HEK293 (cell line): ENCODE measurements at regions not wholly inside any gene's neighbourhood (a gene's known extent, or its start where the extent isn't known, plus 50 kb on each side); places are given as distances from the start of the nearest gene placed in this dataset.

ENCODE experiments used
- CTCF ChIA-PET: fragments of 350-600 bp; formaldehyde crosslinking; extraction: SDS; loops from one replicate; lab custom pipeline; 2021; ENCODE audit warnings: antibody characterized with exemption; lab: Yijun Ruan, JAX
- POLR2A ChIA-PET: fragments of 300-600 bp; formaldehyde crosslinking; extraction: SDS; loops from one replicate; lab custom pipeline; 2020; ENCODE audit warnings: antibody characterized with exemption, inconsistent platforms; lab: Yijun Ruan, JAX
- H3K27ac ChIP-seq: fragments of 200-500 bp; sonication (Bioruptor generic); 2 replicates; pipeline ENCODE4 v1.5.1; 2014; ENCODE audit warnings: low read depth, low read length, control low read depth, inconsistent platforms; ENCODE audit errors: extremely low read depth
- H3K36me3 ChIP-seq, 2 experiments: fragments of 200-500 bp in 1 of 2; sonication (Bioruptor generic) in 1 of 2; 1 replicate in 1 of 2; 2 replicates in 1 of 2; pipeline ENCODE4 v1.5.1; 2014 to 2017; ENCODE audit warnings: inconsistent platforms in 2 of 2, low read length in 2 of 2; ENCODE audit not compliant: control insufficient read depth in 2 of 2, insufficient read depth in 1 of 2
- H3K4me1 ChIP-seq: fragments of 200-500 bp; sonication (Bioruptor generic); 2 replicates; pipeline ENCODE4 v1.5.1; 2014; ENCODE audit warnings: mild to moderate bottlenecking, low read length, inconsistent platforms; ENCODE audit not compliant: control insufficient read depth, insufficient read depth
- H3K4me3 ChIP-seq: 2 replicates; pipeline ENCODE4 v1.5.1; 2011; ENCODE audit warnings: low read depth, mild to moderate bottlenecking, control low read depth, low read length, moderate library complexity
- H3K9me3 ChIP-seq: fragments of 200-500 bp; sonication (Bioruptor generic); 2 replicates; pipeline ENCODE4 v1.5.1; 2014; ENCODE audit warnings: low read depth, low read length, inconsistent platforms; ENCODE audit not compliant: control insufficient read depth, insufficient read depth
- GLI2 ChIP-seq: fragments of 450-650 bp; formaldehyde crosslinking; IDR thresholded peaks from 2 replicates; pipeline ENCODE4; 2017; ENCODE audit warnings: missing biosample characterization, missing genetic modification characterization, low read depth, borderline replicate concordance
- SP3 ChIP-seq: fragments of 450-650 bp; formaldehyde crosslinking; IDR thresholded peaks from 2 replicates; pipeline ENCODE4 v1.5.1; 2016; ENCODE audit warnings: missing biosample characterization, missing genetic modification characterization
- YY2 ChIP-seq: fragments of 450-650 bp; formaldehyde crosslinking; IDR thresholded peaks from 2 replicates; pipeline ENCODE4 v1.5.1; 2016; ENCODE audit warnings: missing biosample characterization, missing genetic modification characterization
- ZBTB20 ChIP-seq: fragments of 450-650 bp; formaldehyde crosslinking; IDR thresholded peaks from 2 replicates; pipeline ENCODE4 v1.5.1; 2016; ENCODE audit warnings: missing biosample characterization, missing genetic modification characterization
- ZBTB7A ChIP-seq: fragments of 450-650 bp; formaldehyde crosslinking; IDR thresholded peaks from 2 replicates; pipeline ENCODE4 v1.5.1; 2016; ENCODE audit warnings: low read depth, missing biosample characterization, missing genetic modification characterization
- ZEB2 ChIP-seq: fragments of 450-650 bp; formaldehyde crosslinking; IDR thresholded peaks from 2 replicates; pipeline ENCODE4 v1.5.1; 2016; ENCODE audit warnings: missing biosample characterization, missing genetic modification characterization
- ZFHX2 ChIP-seq: fragments of 450-650 bp; formaldehyde crosslinking; conservative IDR thresholded peaks from 2 replicates; pipeline ENCODE4 v1.5.1; 2016; ENCODE audit warnings: missing biosample characterization, missing genetic modification characterization
- ZFP37 ChIP-seq: fragments of 450-650 bp; formaldehyde crosslinking; IDR thresholded peaks from 2 replicates; pipeline ENCODE4 v1.5.1; 2016; ENCODE audit warnings: missing biosample characterization, missing genetic modification characterization
- ZNF174 ChIP-seq: fragments of 450-650 bp; formaldehyde crosslinking; IDR thresholded peaks from 2 replicates; pipeline ENCODE4 v1.5.0; 2017; ENCODE audit warnings: missing biosample characterization, mild to moderate bottlenecking, missing genetic modification characterization
- ZNF19 ChIP-seq: fragments of 450-650 bp; formaldehyde crosslinking; IDR thresholded peaks from 2 replicates; pipeline ENCODE4; 2016; ENCODE audit warnings: missing biosample characterization, missing genetic modification characterization, low read depth
- ZNF23 ChIP-seq: fragments of 450-650 bp; formaldehyde crosslinking; IDR thresholded peaks from 2 replicates; pipeline ENCODE4 v1.5.1; 2016; ENCODE audit warnings: missing biosample characterization, missing genetic modification characterization, borderline replicate concordance
- ZNF404 ChIP-seq: fragments of 450-650 bp; formaldehyde crosslinking; IDR thresholded peaks from 2 replicates; pipeline ENCODE4 v1.5.1; 2017; ENCODE audit warnings: missing biosample characterization, missing genetic modification characterization
- ZNF416 ChIP-seq: fragments of 450-650 bp; formaldehyde crosslinking; IDR thresholded peaks from 2 replicates; pipeline ENCODE4 v1.5.1; 2016; ENCODE audit warnings: missing biosample characterization, missing genetic modification characterization
- ZNF501 ChIP-seq: fragments of 450-650 bp; formaldehyde crosslinking; IDR thresholded peaks from 2 replicates; pipeline ENCODE4 v1.5.1; 2016; ENCODE audit warnings: missing biosample characterization, missing genetic modification characterization
- ZNF521 ChIP-seq: fragments of 450-650 bp; formaldehyde crosslinking; IDR thresholded peaks from 2 replicates; pipeline ENCODE4 v1.5.1; 2017; ENCODE audit warnings: missing biosample characterization, mild to moderate bottlenecking, missing genetic modification characterization
- ZNF561 ChIP-seq: fragments of 450-650 bp; IDR thresholded peaks from 2 replicates; pipeline ENCODE4 v1.5.1; 2018; ENCODE audit warnings: missing biosample characterization, missing genetic modification characterization, borderline replicate concordance
- ZNF621 ChIP-seq: fragments of 450-650 bp; formaldehyde crosslinking; IDR thresholded peaks from 2 replicates; pipeline ENCODE4 v1.5.1; 2017; ENCODE audit warnings: missing biosample characterization, missing genetic modification characterization
- ZNF623 ChIP-seq: fragments of 450-650 bp; formaldehyde crosslinking; IDR thresholded peaks from 2 replicates; pipeline ENCODE4 v1.5.1; 2016; ENCODE audit warnings: missing biosample characterization, missing genetic modification characterization
- ZNF660 ChIP-seq: fragments of 450-650 bp; IDR thresholded peaks from 2 replicates; pipeline ENCODE4 v1.5.1; 2018; ENCODE audit warnings: missing biosample characterization, mild to moderate bottlenecking, missing genetic modification characterization
- ZNF707 ChIP-seq: fragments of 450-650 bp; formaldehyde crosslinking; IDR thresholded peaks from 2 replicates; pipeline ENCODE4 v1.5.1; 2016; ENCODE audit warnings: missing biosample characterization, missing genetic modification characterization
- ZNF747 ChIP-seq: fragments of 450-650 bp; formaldehyde crosslinking; IDR thresholded peaks from 2 replicates; pipeline ENCODE4 v1.5.1; 2016; ENCODE audit warnings: missing biosample characterization, missing genetic modification characterization
- ZNF830 ChIP-seq: fragments of 450-650 bp; IDR thresholded peaks from 2 replicates; pipeline ENCODE4 v1.5.0; 2018; ENCODE audit warnings: missing biosample characterization, missing genetic modification characterization, low read depth, mild to moderate bottlenecking, moderate library complexity
- TF ChIP-seq, protein P1 (sequence below): fragments of 450-650 bp; formaldehyde crosslinking; IDR thresholded peaks from 2 replicates; pipeline ENCODE4 v1.5.1; 2016; ENCODE audit warnings: missing biosample characterization, missing genetic modification characterization
- TF ChIP-seq, protein P2 (sequence below): fragments of 450-650 bp; formaldehyde crosslinking; IDR thresholded peaks from 2 replicates; pipeline ENCODE4 v1.5.1; 2016; ENCODE audit warnings: missing biosample characterization, missing genetic modification characterization, low read depth
- TF ChIP-seq, protein P3 (sequence below): fragments of 450-650 bp; formaldehyde crosslinking; IDR thresholded peaks from 2 replicates; pipeline ENCODE4 v1.5.1; 2016; ENCODE audit warnings: missing biosample characterization, missing genetic modification characterization, borderline replicate concordance
- TF ChIP-seq, protein P4 (sequence below): fragments of 450-650 bp; formaldehyde crosslinking; IDR thresholded peaks from 2 replicates; pipeline ENCODE4 v1.5.1; 2016; ENCODE audit warnings: missing biosample characterization, missing genetic modification characterization
- TF ChIP-seq, protein P5 (sequence below): fragments of 450-650 bp; formaldehyde crosslinking; IDR thresholded peaks from 2 replicates; pipeline ENCODE4 v1.5.1; 2016; ENCODE audit warnings: missing biosample characterization, missing genetic modification characterization

DNA sequence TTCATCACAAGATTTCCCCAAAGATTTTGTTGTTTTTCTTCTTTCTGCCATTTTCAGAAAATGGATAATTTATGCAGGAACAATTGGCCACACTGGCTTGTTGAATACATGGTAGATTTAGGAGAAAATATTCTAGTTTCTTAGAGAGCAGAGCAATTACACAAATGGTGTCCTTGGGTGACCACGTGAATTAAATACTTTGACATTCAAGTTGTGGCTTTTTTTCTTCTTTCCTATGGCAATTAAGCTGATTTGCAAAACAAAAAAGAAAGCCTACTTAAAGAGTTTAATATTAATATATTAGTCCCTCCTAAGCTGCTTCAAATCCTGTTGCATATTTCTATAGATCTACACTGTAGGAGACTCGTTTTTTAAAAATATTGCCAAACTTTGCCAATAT is 133.0 kb upstream of the HTR2C start:
- H3K9me3 ChIP-seq, result no peaks in the 10 kb centered on the region
- ChIA-PET POLR2A (no interaction called here), CTCF (no interaction called here)
- H3K4me1 ChIP-seq, result no peaks in the 10 kb centered on the region
- no peaks in the 10 kb centered on the region for H3K36me3 ChIP-seq
- no peak overlapping the region for H3K4me3 ChIP-seq
- TF ChIP-seq GLI2 (tag by site-specific recombination) (no peak), ZNF404 (no peak), ZBTB20 (tag by site-specific recombination) (no peak), ZNF19 (no peak), ZBTB7A (no peak), ZFHX2 (no peak), ZNF521 (tag by site-specific recombination) (no peak), SP3 (tag by site-specific recombination) (no peak), ZNF501 (tag by site-specific recombination) (no peak), ZNF416 (tag by site-specific recombination) (no peak), ZNF623 (tag by site-specific recombination) (no peak), ZNF830 (no peak)
- TF ChIP-seq, protein P1, sequence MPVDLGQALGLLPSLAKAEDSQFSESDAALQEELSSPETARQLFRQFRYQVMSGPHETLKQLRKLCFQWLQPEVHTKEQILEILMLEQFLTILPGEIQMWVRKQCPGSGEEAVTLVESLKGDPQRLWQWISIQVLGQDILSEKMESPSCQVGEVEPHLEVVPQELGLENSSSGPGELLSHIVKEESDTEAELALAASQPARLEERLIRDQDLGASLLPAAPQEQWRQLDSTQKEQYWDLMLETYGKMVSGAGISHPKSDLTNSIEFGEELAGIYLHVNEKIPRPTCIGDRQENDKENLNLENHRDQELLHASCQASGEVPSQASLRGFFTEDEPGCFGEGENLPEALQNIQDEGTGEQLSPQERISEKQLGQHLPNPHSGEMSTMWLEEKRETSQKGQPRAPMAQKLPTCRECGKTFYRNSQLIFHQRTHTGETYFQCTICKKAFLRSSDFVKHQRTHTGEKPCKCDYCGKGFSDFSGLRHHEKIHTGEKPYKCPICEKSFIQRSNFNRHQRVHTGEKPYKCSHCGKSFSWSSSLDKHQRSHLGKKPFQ, result no peak
- TF ChIP-seq, protein P2, sequence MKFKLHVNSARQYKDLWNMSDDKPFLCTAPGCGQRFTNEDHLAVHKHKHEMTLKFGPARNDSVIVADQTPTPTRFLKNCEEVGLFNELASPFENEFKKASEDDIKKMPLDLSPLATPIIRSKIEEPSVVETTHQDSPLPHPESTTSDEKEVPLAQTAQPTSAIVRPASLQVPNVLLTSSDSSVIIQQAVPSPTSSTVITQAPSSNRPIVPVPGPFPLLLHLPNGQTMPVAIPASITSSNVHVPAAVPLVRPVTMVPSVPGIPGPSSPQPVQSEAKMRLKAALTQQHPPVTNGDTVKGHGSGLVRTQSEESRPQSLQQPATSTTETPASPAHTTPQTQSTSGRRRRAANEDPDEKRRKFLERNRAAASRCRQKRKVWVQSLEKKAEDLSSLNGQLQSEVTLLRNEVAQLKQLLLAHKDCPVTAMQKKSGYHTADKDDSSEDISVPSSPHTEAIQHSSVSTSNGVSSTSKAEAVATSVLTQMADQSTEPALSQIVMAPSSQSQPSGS, result no peak
- TF ChIP-seq, protein P3, sequence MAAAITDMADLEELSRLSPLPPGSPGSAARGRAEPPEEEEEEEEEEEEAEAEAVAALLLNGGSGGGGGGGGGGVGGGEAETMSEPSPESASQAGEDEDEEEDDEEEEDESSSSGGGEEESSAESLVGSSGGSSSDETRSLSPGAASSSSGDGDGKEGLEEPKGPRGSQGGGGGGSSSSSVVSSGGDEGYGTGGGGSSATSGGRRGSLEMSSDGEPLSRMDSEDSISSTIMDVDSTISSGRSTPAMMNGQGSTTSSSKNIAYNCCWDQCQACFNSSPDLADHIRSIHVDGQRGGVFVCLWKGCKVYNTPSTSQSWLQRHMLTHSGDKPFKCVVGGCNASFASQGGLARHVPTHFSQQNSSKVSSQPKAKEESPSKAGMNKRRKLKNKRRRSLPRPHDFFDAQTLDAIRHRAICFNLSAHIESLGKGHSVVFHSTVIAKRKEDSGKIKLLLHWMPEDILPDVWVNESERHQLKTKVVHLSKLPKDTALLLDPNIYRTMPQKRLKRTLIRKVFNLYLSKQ (tag by site-specific recombination), result no peak
- H3K27ac ChIP-seq, result no peak overlapping the region

DNA sequence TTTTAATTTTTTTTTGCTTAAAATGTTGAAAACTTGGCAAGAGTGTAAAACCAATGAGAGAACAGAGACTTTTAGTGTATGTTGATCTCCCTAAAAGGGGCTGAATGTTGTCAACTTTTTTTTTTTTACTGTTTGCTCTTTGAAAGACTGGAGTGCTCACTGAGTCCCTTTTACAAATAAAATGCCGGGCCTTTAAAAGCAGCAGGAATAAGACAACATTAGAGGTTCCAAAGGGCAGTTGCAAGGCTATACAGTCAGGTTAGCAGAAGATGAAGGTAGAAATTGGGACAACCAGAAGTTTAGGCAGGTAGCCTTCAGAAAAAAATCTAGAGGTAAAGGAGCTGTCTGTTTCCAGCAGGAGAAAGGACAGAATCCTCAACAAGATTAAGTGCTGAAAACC is 132.5 kb upstream of the HTR2C start:
- CTCF ChIA-PET, result no interaction called here
- POLR2A ChIA-PET, result no interaction called here
- Histone ChIP-seq H3K9me3 (no peaks in the 10 kb centered on the region), H3K36me3 (no peaks in the 10 kb centered on the region)
- TF ChIP-seq ZNF174 (tag by site-specific recombination) (no peak), ZEB2 (no peak), ZNF621 (tag by site-specific recombination) (no peak), ZFP37 (tag by site-specific recombination) (no peak), ZNF707 (tag by site-specific recombination) (no peak), ZNF23 (tag by site-specific recombination) (no peak)
- TF ChIP-seq, all 188 proteins: peak for 0
- no peak overlapping the region for H3K4me3 ChIP-seq
- no peaks in the 10 kb centered on the region for H3K4me1 ChIP-seq
- H3K27ac ChIP-seq, result no peak overlapping the region

DNA sequence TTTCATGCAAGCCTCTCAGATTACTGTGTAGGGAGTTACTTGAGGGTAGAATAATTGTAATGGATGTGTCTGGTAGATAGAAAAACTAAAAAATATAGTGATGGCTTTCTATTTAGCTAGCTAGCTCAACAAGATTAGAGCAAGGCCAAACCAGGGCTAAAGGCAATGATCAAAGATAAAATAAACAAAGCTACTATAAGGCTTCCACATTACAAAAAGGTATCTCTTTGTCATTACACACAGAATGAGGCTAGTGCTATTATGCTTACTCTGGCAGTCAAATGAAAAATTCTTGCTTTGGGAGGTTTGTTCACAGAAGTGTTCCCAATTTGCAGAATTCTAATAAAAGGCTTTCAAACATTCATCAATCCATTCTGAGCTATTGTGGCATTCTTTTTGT is 121.6 kb upstream of the HTR2C start:
- Histone ChIP-seq H3K4me1 (no peaks in the 10 kb centered on the region), H3K36me3 (no peaks in the 10 kb centered on the region)
- CTCF ChIA-PET, result no interaction called here
- TF ChIP-seq ZNF660 (no peak), ZNF747 (no peak), ZNF561 (no peak), YY2 (tag by site-specific recombination) (no peak)
- TF ChIP-seq, protein P4, sequence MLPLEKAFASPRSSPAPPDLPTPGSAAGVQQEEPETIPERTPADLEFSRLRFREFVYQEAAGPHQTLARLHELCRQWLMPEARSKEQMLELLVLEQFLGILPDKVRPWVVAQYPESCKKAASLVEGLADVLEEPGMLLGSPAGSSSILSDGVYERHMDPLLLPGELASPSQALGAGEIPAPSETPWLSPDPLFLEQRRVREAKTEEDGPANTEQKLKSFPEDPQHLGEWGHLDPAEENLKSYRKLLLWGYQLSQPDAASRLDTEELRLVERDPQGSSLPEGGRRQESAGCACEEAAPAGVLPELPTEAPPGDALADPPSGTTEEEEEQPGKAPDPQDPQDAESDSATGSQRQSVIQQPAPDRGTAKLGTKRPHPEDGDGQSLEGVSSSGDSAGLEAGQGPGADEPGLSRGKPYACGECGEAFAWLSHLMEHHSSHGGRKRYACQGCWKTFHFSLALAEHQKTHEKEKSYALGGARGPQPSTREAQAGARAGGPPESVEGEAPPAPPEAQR (tag by site-specific recombination), result no peak
- TF ChIP-seq, protein P5, sequence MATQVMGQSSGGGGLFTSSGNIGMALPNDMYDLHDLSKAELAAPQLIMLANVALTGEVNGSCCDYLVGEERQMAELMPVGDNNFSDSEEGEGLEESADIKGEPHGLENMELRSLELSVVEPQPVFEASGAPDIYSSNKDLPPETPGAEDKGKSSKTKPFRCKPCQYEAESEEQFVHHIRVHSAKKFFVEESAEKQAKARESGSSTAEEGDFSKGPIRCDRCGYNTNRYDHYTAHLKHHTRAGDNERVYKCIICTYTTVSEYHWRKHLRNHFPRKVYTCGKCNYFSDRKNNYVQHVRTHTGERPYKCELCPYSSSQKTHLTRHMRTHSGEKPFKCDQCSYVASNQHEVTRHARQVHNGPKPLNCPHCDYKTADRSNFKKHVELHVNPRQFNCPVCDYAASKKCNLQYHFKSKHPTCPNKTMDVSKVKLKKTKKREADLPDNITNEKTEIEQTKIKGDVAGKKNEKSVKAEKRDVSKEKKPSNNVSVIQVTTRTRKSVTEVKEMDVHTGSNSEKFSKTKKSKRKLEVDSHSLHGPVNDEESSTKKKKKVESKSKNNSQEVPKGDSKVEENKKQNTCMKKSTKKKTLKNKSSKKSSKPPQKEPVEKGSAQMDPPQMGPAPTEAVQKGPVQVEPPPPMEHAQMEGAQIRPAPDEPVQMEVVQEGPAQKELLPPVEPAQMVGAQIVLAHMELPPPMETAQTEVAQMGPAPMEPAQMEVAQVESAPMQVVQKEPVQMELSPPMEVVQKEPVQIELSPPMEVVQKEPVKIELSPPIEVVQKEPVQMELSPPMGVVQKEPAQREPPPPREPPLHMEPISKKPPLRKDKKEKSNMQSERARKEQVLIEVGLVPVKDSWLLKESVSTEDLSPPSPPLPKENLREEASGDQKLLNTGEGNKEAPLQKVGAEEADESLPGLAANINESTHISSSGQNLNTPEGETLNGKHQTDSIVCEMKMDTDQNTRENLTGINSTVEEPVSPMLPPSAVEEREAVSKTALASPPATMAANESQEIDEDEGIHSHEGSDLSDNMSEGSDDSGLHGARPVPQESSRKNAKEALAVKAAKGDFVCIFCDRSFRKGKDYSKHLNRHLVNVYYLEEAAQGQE (tag by site-specific recombination), result no peak

More for the DNA sequence above, 121.6 kb upstream of the HTR2C start:
- no peak overlapping the region for H3K4me3 ChIP-seq
- no peak overlapping the region for H3K27ac ChIP-seq
- H3K9me3 ChIP-seq, result no peaks in the 10 kb centered on the region
- POLR2A ChIA-PET, result no interaction called here
